H1 (cell line): ENCODE measurements at regions not wholly inside any gene's neighbourhood (a gene's known extent, or its start where the extent isn't known, plus 50 kb on each side); places are given as distances from the start of the nearest gene placed in this dataset.

ENCODE experiments used
- CTCF ChIA-PET: fragments of 300-600 bp; sonication (Branson Sonifier 250); formaldehyde crosslinking; loops from one replicate; lab custom pipeline; 2021; ENCODE audit not compliant: partially characterized antibody; lab: Charles Lee
- POLR2A ChIA-PET: fragments of 300-600 bp; sonication (Branson Sonifier 250); formaldehyde crosslinking; loops from one replicate; lab custom pipeline; 2021; ENCODE audit warnings: inconsistent platforms; ENCODE audit not compliant: partially characterized antibody; lab: Charles Lee
- DNase-seq, 2 experiments: peaks; one replicate each; pipeline versions ENCODE4 v3.0.0 to v3.0.0-alpha.2; 2010 to 2022; ENCODE audit warnings: low spot score in 2 of 2, low read depth in 1 of 2, mixed read lengths in 1 of 2
- FAIRE-seq: peaks from 2 replicates; lab custom pipeline; 2011; peaks lifted over from hg19 to GRCh38; lab: Jason Lieb, UNC
- H2AFZ ChIP-seq: 2 replicates; pipeline ENCODE4 v1.8.1; 2012; ENCODE audit warnings: low read length, inconsistent platforms
- H2AK5ac ChIP-seq: 2 replicates; pipeline ENCODE4 v1.6.1; 2013; ENCODE audit warnings: low read depth, low read length
- H2BK120ac ChIP-seq: replicated peaks from 2 replicates; pipeline ENCODE3; 2013; ENCODE audit warnings: low read depth, low read length, inconsistent platforms
- H2BK12ac ChIP-seq: 2 replicates; pipeline ENCODE4 v1.6.1; 2013; ENCODE audit warnings: low read depth, low read length
- H2BK15ac ChIP-seq: 2 replicates; pipeline ENCODE4 v1.6.1; 2013; ENCODE audit warnings: low read length
- H2BK20ac ChIP-seq: 2 replicates; pipeline ENCODE4 v1.6.1; 2013; ENCODE audit warnings: low read length
- H2BK5ac ChIP-seq: 2 replicates; pipeline ENCODE4 v1.6.1; 2013; ENCODE audit warnings: low read depth, low read length
- H3K14ac ChIP-seq: 2 replicates; pipeline ENCODE4 v1.6.1; 2013; ENCODE audit warnings: inconsistent platforms; ENCODE audit not compliant: insufficient read length
- H3K18ac ChIP-seq: 2 replicates; pipeline ENCODE4 v1.6.1; 2013; ENCODE audit warnings: low read length; ENCODE audit errors: extremely low read depth
- H3K23ac ChIP-seq: 2 replicates; pipeline ENCODE4 v1.6.1; 2013; ENCODE audit warnings: inconsistent platforms; ENCODE audit not compliant: insufficient read length
- H3K23me2 ChIP-seq: 2 replicates; pipeline ENCODE4 v1.6.1; 2013; ENCODE audit warnings: low read depth, low read length
- H3K27ac ChIP-seq: 2 replicates; pipeline ENCODE4 v1.6.1; 2011; ENCODE audit warnings: low read depth, low read length, inconsistent platforms
- H3K27me3 ChIP-seq, 4 experiments: replicated peaks in 1 of 4; 1 replicate in 1 of 4; 2 replicates in 3 of 4; pipeline versions ENCODE4 v1.6.1 to v1.8.1; 2011 to 2013; ENCODE audit warnings: low read length in 3 of 4, mild to moderate bottlenecking in 3 of 4, inconsistent platforms in 2 of 4, mixed read lengths in 2 of 4, moderate library complexity in 1 of 4; ENCODE audit not compliant: control insufficient read depth in 3 of 4, insufficient read depth in 3 of 4; ENCODE audit errors: extremely low read depth in 1 of 4
- H3K36me3 ChIP-seq, 4 experiments: 2 replicates each; pipeline versions ENCODE4 v1.6.1 to v1.8.1; 2011 to 2013; ENCODE audit warnings: mild to moderate bottlenecking in 4 of 4, low read length in 3 of 4, moderate library complexity in 2 of 4, control low read depth in 1 of 4, inconsistent platforms in 1 of 4; ENCODE audit not compliant: insufficient read depth in 4 of 4, control insufficient read depth in 2 of 4
- H3K4ac ChIP-seq: replicated peaks from 2 replicates; pipeline ENCODE3; 2013; ENCODE audit warnings: low read length, low read depth, mixed read lengths, inconsistent platforms; ENCODE audit not compliant: insufficient read length
- H3K4me1 ChIP-seq, 4 experiments: replicated peaks in 1 of 4; 1 replicate in 1 of 4; 2 replicates in 3 of 4; pipeline versions ENCODE4 v1.6.1 to v1.8.1; 2011 to 2013; ENCODE audit warnings: low read length in 3 of 4, inconsistent platforms in 2 of 4, mixed read lengths in 1 of 4; ENCODE audit not compliant: insufficient read depth in 4 of 4, control insufficient read depth in 3 of 4
- H3K4me2 ChIP-seq, 2 experiments: 2 replicates each; pipeline versions ENCODE4 v1.6.1 to v1.8.1; 2011 to 2013; ENCODE audit warnings: low read depth in 2 of 2, low read length in 2 of 2, control low read depth in 1 of 2, inconsistent platforms in 1 of 2, mild to moderate bottlenecking in 1 of 2; ENCODE audit not compliant: insufficient read depth in 1 of 2
- H3K4me3 ChIP-seq, 4 experiments: fragments of 200-600, 300-600 bp in 1 of 4; sonication (generic), shearing (Covaris generic), sonication (Bioruptor Twin) in 1 of 4; 2 replicates each; pipeline versions ENCODE4 v1.5.1 to v1.8.1; 2011 to 2016; ENCODE audit warnings: low read length in 4 of 4, low read depth in 3 of 4, control low read depth in 2 of 4, inconsistent platforms in 2 of 4, mild to moderate bottlenecking in 2 of 4, mixed read lengths in 1 of 4, moderate library complexity in 1 of 4; ENCODE audit not compliant: insufficient read depth in 2 of 4; ENCODE audit errors: extremely low read depth in 1 of 4
- H3K56ac ChIP-seq: replicated peaks from 2 replicates; pipeline ENCODE3; 2013; ENCODE audit warnings: low read depth, mild to moderate bottlenecking, mixed read lengths, low read length, inconsistent platforms; ENCODE audit not compliant: insufficient read length
- H3K79me1 ChIP-seq: 2 replicates; pipeline ENCODE4 v1.6.1; 2013; ENCODE audit warnings: low read depth, low read length, control low read depth
- H3K79me2 ChIP-seq, 2 experiments: 2 replicates each; pipeline versions ENCODE4 v1.6.1 to v1.8.1; 2012 to 2013; ENCODE audit warnings: low read length in 2 of 2, mild to moderate bottlenecking in 2 of 2, inconsistent platforms in 1 of 2; ENCODE audit not compliant: insufficient read depth in 2 of 2, control insufficient read depth in 1 of 2
- H3K9ac ChIP-seq, 4 experiments: replicated peaks in 1 of 4; 1 replicate in 1 of 4; 2 replicates in 3 of 4; pipeline versions ENCODE4 v1.6.1 to v1.8.1; 2011 to 2013; ENCODE audit warnings: low read depth in 3 of 4, low read length in 3 of 4, control low read depth in 2 of 4, mild to moderate bottlenecking in 2 of 4, moderate library complexity in 2 of 4, inconsistent platforms in 1 of 4; ENCODE audit errors: extremely low read depth in 1 of 4
- H3K9me3 ChIP-seq, 2 experiments: 2 replicates each; pipeline versions ENCODE4 v1.6.1 to v1.8.1; 2012 to 2013; ENCODE audit warnings: mild to moderate bottlenecking in 2 of 2, moderate library complexity in 2 of 2, control low read depth in 1 of 2, inconsistent platforms in 1 of 2, low read depth in 1 of 2, low read length in 1 of 2, mixed read lengths in 1 of 2; ENCODE audit not compliant: insufficient read depth in 2 of 2
- H4K20me1 ChIP-seq, 2 experiments: replicated peaks in 1 of 2; 2 replicates each; pipeline versions ENCODE3 to v1.8.1; 2011 to 2013; ENCODE audit warnings: inconsistent platforms in 2 of 2, low read length in 2 of 2, mild to moderate bottlenecking in 1 of 2; ENCODE audit not compliant: insufficient read depth in 2 of 2, control insufficient read depth in 1 of 2
- H4K5ac ChIP-seq: 2 replicates; pipeline ENCODE4 v1.6.1; 2013; ENCODE audit warnings: low read length, low read depth, mixed read lengths, inconsistent platforms; ENCODE audit not compliant: insufficient read length
- H4K8ac ChIP-seq: 2 replicates; pipeline ENCODE4 v1.8.0; 2013; ENCODE audit warnings: mild to moderate bottlenecking, moderate library complexity, low read length, inconsistent platforms; ENCODE audit not compliant: insufficient read depth; ENCODE audit errors: extremely low read depth
- H4K91ac ChIP-seq: replicated peaks from 2 replicates; pipeline ENCODE3; 2013; ENCODE audit warnings: low read length, mixed read lengths, inconsistent platforms; ENCODE audit not compliant: insufficient read length
- BCL11A ChIP-seq, 2 experiments: IDR thresholded peaks; one replicate each; pipeline ENCODE4 v1.6.1; 2011; ENCODE audit warnings: low read depth in 2 of 2, low read length in 2 of 2, mild to moderate bottlenecking in 2 of 2
- CHD2 ChIP-seq: IDR thresholded peaks from 2 replicates; pipeline ENCODE4 v1.6.1; 2012; ENCODE audit warnings: low read length, improper control_type of control experiment
- FOSL1 ChIP-seq: IDR thresholded peaks from 2 replicates; pipeline ENCODE4 v1.6.1; 2011; ENCODE audit warnings: mild to moderate bottlenecking, low read depth, low read length, moderate library complexity; ENCODE audit not compliant: insufficient read depth
- HDAC2 ChIP-seq, 2 experiments: fragments of 300-600 bp in 1 of 2; sonication (generic) in 1 of 2; IDR thresholded peaks; 2 replicates each; pipeline ENCODE4 v1.6.1; 2011 to 2012; ENCODE audit warnings: low read depth in 2 of 2, low read length in 2 of 2, mild to moderate bottlenecking in 2 of 2, moderate library complexity in 2 of 2, borderline replicate concordance in 1 of 2, inconsistent platforms in 1 of 2
- HDAC6 ChIP-seq: IDR thresholded peaks from one replicate; pipeline ENCODE4 v1.7.1; 2012; ENCODE audit warnings: low read depth, mild to moderate bottlenecking, inconsistent platforms, low read length, moderate library complexity
- JUN ChIP-seq: IDR thresholded peaks from 2 replicates; pipeline ENCODE4 v1.6.1; 2011; ENCODE audit warnings: low read depth, mild to moderate bottlenecking, improper control_type of control experiment, low read length
- KDM5A ChIP-seq: fragments of 200-600 bp; IDR thresholded peaks from 2 replicates; pipeline ENCODE4 v1.7.1; 2012; ENCODE audit warnings: mild to moderate bottlenecking, low read length, inconsistent platforms, mixed read lengths
- POLR2A ChIP-seq, 2 experiments: IDR thresholded peaks; 1 replicate in 1 of 2; 2 replicates in 1 of 2; pipeline ENCODE4 v1.6.1; 2011; ENCODE audit warnings: low read depth in 2 of 2, low read length in 2 of 2, mild to moderate bottlenecking in 2 of 2; ENCODE audit errors: control extremely low read depth in 1 of 2
- RNF2 ChIP-seq: fragments of 200-900, 300-1000 bp; sonication (generic); IDR thresholded peaks from 2 replicates; pipeline ENCODE4 v1.7.1; 2016; ENCODE audit warnings: borderline replicate concordance, low read depth, mild to moderate bottlenecking, antibody characterized with exemption, low read length; ENCODE audit not compliant: poor library complexity, severe bottlenecking; ENCODE audit errors: missing control alignments
- SIX5 ChIP-seq: IDR thresholded peaks from 2 replicates; pipeline ENCODE4 v1.6.1; 2011; ENCODE audit warnings: mild to moderate bottlenecking, low read depth, low read length
- TCF12 ChIP-seq: IDR thresholded peaks from 2 replicates; pipeline ENCODE4 v1.6.1; 2011; ENCODE audit warnings: low read depth, mild to moderate bottlenecking, low read length
- YY1 ChIP-seq: IDR thresholded peaks from 2 replicates; pipeline ENCODE4 v1.6.1; 2011; ENCODE audit warnings: low read depth, mild to moderate bottlenecking, low read length
- WGBS, 2 experiments: shearing (Covaris generic) in 1 of 2; methylation state at CpG; one replicate each; pipeline versions ENCODE4 v1.1.6 to v1.1.7; 2013 to 2015; ENCODE audit warnings: low lambda C conversion rate in 2 of 2, mixed read lengths in 2 of 2, inconsistent platforms in 1 of 2, low coverage in 1 of 2, missing lambda C conversion rate in 1 of 2; ENCODE audit not compliant: insufficient replicate concordance in 2 of 2, insufficient coverage in 1 of 2, insufficient read length in 1 of 2; ENCODE audit errors: extremely low coverage in 1 of 2, missing lambda C conversion rate in 1 of 2; 5-methylcytosine and 5-hydroxymethylcytosine counted together
- TF ChIP-seq, protein P1 (sequence below): IDR thresholded peaks from 2 replicates; pipeline ENCODE4 v1.6.1; 2011; ENCODE audit warnings: low read length, improper control_type of control experiment

DNA sequence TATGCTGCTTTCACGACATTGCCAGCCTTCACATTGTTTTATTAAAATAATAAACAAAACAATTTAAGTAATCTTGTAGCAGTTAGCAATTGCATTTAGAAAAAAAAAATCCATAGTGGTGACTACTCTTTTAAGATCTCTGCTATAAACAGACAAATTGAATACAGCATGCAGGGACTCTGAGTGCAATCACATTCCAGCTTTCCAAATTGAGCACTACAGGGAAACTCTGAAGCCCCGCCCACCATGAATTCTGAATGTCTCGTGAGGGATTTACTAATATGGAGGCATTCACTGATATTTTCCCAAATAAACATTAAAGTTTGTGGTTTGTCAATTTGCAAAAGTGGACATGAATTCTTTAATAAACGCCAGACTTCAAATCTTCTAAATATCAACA lies 698.8 kb downstream of the LIG4 start:
- no peak overlapping the region for H3K27ac ChIP-seq
- TF ChIP-seq HDAC6: no peak
- TF ChIP-seq JUN: no peak
- TF ChIP-seq FOSL1: no peak
- TF ChIP-seq SIX5: no peak
- no peak for TF ChIP-seq POLR2A (IDR thresholded peaks at IDR 0.05; ENCODE audit: control extremely low read depth in 1 of 2, low read depth in 2 of 2, low read length in 2 of 2)
- no peak for TF ChIP-seq HDAC2 (IDR thresholded peaks at IDR 0.05; ENCODE audit: borderline replicate concordance in 1 of 2, low read depth in 2 of 2, low read length in 2 of 2)
- no peak for TF ChIP-seq CHD2
- TF ChIP-seq, protein P1, sequence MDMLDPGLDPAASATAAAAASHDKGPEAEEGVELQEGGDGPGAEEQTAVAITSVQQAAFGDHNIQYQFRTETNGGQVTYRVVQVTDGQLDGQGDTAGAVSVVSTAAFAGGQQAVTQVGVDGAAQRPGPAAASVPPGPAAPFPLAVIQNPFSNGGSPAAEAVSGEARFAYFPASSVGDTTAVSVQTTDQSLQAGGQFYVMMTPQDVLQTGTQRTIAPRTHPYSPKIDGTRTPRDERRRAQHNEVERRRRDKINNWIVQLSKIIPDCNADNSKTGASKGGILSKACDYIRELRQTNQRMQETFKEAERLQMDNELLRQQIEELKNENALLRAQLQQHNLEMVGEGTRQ: no peak
- TF ChIP-seq RNF2: no peak
- no peak for TF ChIP-seq YY1
- no peak for TF ChIP-seq BCL11A (IDR thresholded peaks at IDR 0.05; ENCODE audit: low read depth in 2 of 2, low read length in 2 of 2)
- no peak for TF ChIP-seq TCF12
- TF ChIP-seq KDM5A: no peak
- TF ChIP-seq, all 59 proteins: peak for 0
- Histone ChIP-seq H3K18ac (no peak overlapping the region), H4K91ac (no peak overlapping the region), H2BK15ac (no peak overlapping the region), H3K4me1 (no peaks in the 10 kb centered on the region), H3K36me3 (no peaks in the 10 kb centered on the region), H3K4me2 (no peak overlapping the region), H2BK120ac (no peak overlapping the region), H2BK20ac (no peak overlapping the region), H4K8ac (no peak overlapping the region), H2BK5ac (no peak overlapping the region), H2AK5ac (no peak overlapping the region), H2BK12ac (no peak overlapping the region), H3K23me2 (no peaks in the 10 kb centered on the region), H3K79me2 (no peaks in the 10 kb centered on the region), H3K79me1 (no peaks in the 10 kb centered on the region), H3K14ac (no peak overlapping the region), H3K9me3 (no peaks in the 10 kb centered on the region), H4K5ac (no peak overlapping the region), H2AFZ (no peak overlapping the region), H3K9ac (no peak overlapping the region), H3K23ac (no peak overlapping the region), H3K4me3 (no peak overlapping the region), H3K56ac (no peak overlapping the region), H4K20me1 (no peaks in the 10 kb centered on the region), H3K4ac (no peak overlapping the region), H3K27me3 (no peaks in the 10 kb centered on the region)
- ChIA-PET CTCF (no interaction called here), POLR2A (no interaction called here)
- DNase-seq (no peak), FAIRE-seq (no peak)
- 80% methylated on average over 4 of the region's 4 CpGs; no CpG with 5 or more reads in 1 of the 2 experiments for WGBS, 2 experiments
